NB4 (cell line): ENCODE measurements at regions not wholly inside any gene's neighbourhood (a gene's known extent, or its start where the extent isn't known, plus 50 kb on each side); places are given as distances from the start of the nearest gene placed in this dataset.

ENCODE experiments used
- DNase-seq: peaks from one replicate; pipeline ENCODE4 v3.0.0; 2010; ENCODE audit warnings: low read depth
- H3K4me3 ChIP-seq: one replicate; pipeline ENCODE4 v1.5.1; 2011; ENCODE audit warnings: mild to moderate bottlenecking, low read depth, low read length, moderate library complexity
- MYC ChIP-seq: IDR thresholded peaks from 2 replicates; pipeline ENCODE4 v1.6.1; 2011; ENCODE audit warnings: low read depth, low read length
- POLR2A ChIP-seq: IDR thresholded peaks from 2 replicates; pipeline ENCODE4 v1.6.1; 2011; ENCODE audit warnings: mild to moderate bottlenecking; ENCODE audit not compliant: insufficient read length; ENCODE audit errors: extremely low read depth
- TF ChIP-seq, protein P1 (sequence below): IDR thresholded peaks from 2 replicates; pipeline ENCODE4 v1.6.1; 2011; ENCODE audit warnings: low read depth, low read length
- TF ChIP-seq, protein P2 (sequence below): IDR thresholded peaks from one replicate; pipeline ENCODE4 v1.5.1; 2012; ENCODE audit warnings: low read depth, low read length

DNA sequence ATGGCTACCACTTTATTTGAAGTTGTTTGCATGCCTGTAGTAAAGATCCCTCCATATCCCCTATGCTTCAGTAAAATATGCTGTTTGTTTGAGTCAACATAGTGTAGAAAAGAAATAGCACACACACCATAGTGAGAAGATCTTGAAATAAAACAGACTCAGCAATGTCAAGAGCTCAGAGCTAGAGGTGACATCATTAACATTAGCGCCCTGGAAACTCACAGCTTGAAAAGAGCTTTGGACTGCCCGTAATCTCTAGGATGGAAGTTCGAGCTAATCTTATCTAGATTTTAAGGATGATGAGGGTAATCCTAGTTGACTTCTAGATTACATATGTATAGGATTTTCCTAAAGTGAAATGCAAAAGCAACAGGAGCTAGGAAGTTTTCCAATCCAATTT lies 275.6 kb downstream of the SMARCA1 start:
- DNase-seq: no peak
- TF ChIP-seq MYC: no peak
- TF ChIP-seq, protein P1, sequence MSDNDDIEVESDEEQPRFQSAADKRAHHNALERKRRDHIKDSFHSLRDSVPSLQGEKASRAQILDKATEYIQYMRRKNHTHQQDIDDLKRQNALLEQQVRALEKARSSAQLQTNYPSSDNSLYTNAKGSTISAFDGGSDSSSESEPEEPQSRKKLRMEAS: no peak
- TF ChIP-seq POLR2A: no peak
- TF ChIP-seq, protein P2, sequence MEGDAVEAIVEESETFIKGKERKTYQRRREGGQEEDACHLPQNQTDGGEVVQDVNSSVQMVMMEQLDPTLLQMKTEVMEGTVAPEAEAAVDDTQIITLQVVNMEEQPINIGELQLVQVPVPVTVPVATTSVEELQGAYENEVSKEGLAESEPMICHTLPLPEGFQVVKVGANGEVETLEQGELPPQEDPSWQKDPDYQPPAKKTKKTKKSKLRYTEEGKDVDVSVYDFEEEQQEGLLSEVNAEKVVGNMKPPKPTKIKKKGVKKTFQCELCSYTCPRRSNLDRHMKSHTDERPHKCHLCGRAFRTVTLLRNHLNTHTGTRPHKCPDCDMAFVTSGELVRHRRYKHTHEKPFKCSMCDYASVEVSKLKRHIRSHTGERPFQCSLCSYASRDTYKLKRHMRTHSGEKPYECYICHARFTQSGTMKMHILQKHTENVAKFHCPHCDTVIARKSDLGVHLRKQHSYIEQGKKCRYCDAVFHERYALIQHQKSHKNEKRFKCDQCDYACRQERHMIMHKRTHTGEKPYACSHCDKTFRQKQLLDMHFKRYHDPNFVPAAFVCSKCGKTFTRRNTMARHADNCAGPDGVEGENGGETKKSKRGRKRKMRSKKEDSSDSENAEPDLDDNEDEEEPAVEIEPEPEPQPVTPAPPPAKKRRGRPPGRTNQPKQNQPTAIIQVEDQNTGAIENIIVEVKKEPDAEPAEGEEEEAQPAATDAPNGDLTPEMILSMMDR: no peak
- no peak overlapping the region for H3K4me3 ChIP-seq

GRCh38 chrX:129239371-129239770 lies 283.9 kb downstream of the SMARCA1 start:
- H3K4me3 ChIP-seq: no peak overlapping the region
- TF ChIP-seq MYC (no peak), POLR2A (no peak)
- TF ChIP-seq, protein P2: no peak
- TF ChIP-seq, protein P1: no peak
- no peak for DNase-seq

GRCh38 chrX:129238011-129238410 lies 285.3 kb downstream of the SMARCA1 start:
- no peak overlapping the region for H3K4me3 ChIP-seq
- TF ChIP-seq, protein P2: no peak
- no peak for TF ChIP-seq POLR2A
- TF ChIP-seq, protein P1: no peak
- no peak for TF ChIP-seq MYC
- no peak for DNase-seq

DNA sequence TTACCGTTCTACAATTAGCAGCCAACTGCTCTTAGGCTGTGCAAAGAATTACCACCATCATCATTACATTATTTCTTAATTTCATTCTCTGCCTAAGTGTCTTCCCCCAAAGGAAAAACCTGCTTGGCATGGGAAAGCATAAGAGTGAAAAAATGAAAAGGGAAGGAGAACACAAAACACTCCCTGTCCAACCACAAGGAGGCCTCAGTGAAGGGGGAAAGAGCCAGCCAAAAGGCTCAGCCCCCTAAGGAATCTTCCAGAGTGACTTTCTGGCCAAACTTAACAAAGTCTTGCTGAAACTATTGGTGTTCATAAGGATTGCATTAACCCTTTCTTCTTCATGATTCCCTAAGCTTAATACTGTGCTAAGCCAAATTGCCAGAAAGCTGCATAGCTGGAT lies 287.4 kb downstream of the SMARCA1 start:
- DNase-seq: no peak
- TF ChIP-seq POLR2A: no peak
- TF ChIP-seq MYC: no peak
- TF ChIP-seq, protein P2: no peak
- TF ChIP-seq, protein P1: no peak
- H3K4me3 ChIP-seq: no peak overlapping the region

- no peak overlapping the region for H3K4me3 ChIP-seq
- TF ChIP-seq, protein P2: no peak
- TF ChIP-seq, protein P1: no peak
- TF ChIP-seq MYC: no peak
- no peak for TF ChIP-seq POLR2A
These were observed 289.5 kb downstream of the SMARCA1 start for GRCh38 chrX:129233786-129234185.

More at GRCh38 chrX:129233786-129234185, 289.5 kb downstream of the SMARCA1 start:
- DNase-seq: no peak
